H1 (cell line): ENCODE measurements at regions not wholly inside any gene's neighbourhood (a gene's known extent, or its start where the extent isn't known, plus 50 kb on each side); places are given as distances from the start of the nearest gene placed in this dataset.

Experiments used
- CTCF ChIA-PET: fragments of 300-600 bp; sonication (Branson Sonifier 250); formaldehyde crosslinking; loops from one replicate; lab custom pipeline; 2021; ENCODE audit not compliant: partially characterized antibody; lab: Charles Lee
- POLR2A ChIA-PET: fragments of 300-600 bp; sonication (Branson Sonifier 250); formaldehyde crosslinking; loops from one replicate; lab custom pipeline; 2021; ENCODE audit warnings: inconsistent platforms; ENCODE audit not compliant: partially characterized antibody; lab: Charles Lee
- DNase-seq, 2 experiments: peaks; one replicate each; pipeline versions ENCODE4 v3.0.0 to v3.0.0-alpha.2; 2010 to 2022; ENCODE audit warnings: low spot score in 2 of 2, low read depth in 1 of 2, mixed read lengths in 1 of 2
- FAIRE-seq: peaks from 2 replicates; lab custom pipeline; 2011; peaks lifted over from hg19 to GRCh38; lab: Jason Lieb, UNC
- H2AFZ ChIP-seq: 2 replicates; pipeline ENCODE4 v1.8.1; 2012; ENCODE audit warnings: low read length, inconsistent platforms
- H2AK5ac ChIP-seq: 2 replicates; pipeline ENCODE4 v1.6.1; 2013; ENCODE audit warnings: low read depth, low read length
- H2BK120ac ChIP-seq: replicated peaks from 2 replicates; pipeline ENCODE3; 2013; ENCODE audit warnings: low read depth, low read length, inconsistent platforms
- H2BK12ac ChIP-seq: 2 replicates; pipeline ENCODE4 v1.6.1; 2013; ENCODE audit warnings: low read depth, low read length
- H2BK15ac ChIP-seq: 2 replicates; pipeline ENCODE4 v1.6.1; 2013; ENCODE audit warnings: low read length
- H2BK20ac ChIP-seq: 2 replicates; pipeline ENCODE4 v1.6.1; 2013; ENCODE audit warnings: low read length
- H2BK5ac ChIP-seq: 2 replicates; pipeline ENCODE4 v1.6.1; 2013; ENCODE audit warnings: low read depth, low read length
- H3K14ac ChIP-seq: 2 replicates; pipeline ENCODE4 v1.6.1; 2013; ENCODE audit warnings: inconsistent platforms; ENCODE audit not compliant: insufficient read length
- H3K18ac ChIP-seq: 2 replicates; pipeline ENCODE4 v1.6.1; 2013; ENCODE audit warnings: low read length; ENCODE audit errors: extremely low read depth
- H3K23ac ChIP-seq: 2 replicates; pipeline ENCODE4 v1.6.1; 2013; ENCODE audit warnings: inconsistent platforms; ENCODE audit not compliant: insufficient read length
- H3K23me2 ChIP-seq: 2 replicates; pipeline ENCODE4 v1.6.1; 2013; ENCODE audit warnings: low read depth, low read length
- H3K27ac ChIP-seq: 2 replicates; pipeline ENCODE4 v1.6.1; 2011; ENCODE audit warnings: low read depth, low read length, inconsistent platforms
- H3K27me3 ChIP-seq, 4 experiments: replicated peaks in 1 of 4; 1 replicate in 1 of 4; 2 replicates in 3 of 4; pipeline versions ENCODE4 v1.6.1 to v1.8.1; 2011 to 2013; ENCODE audit warnings: low read length in 3 of 4, mild to moderate bottlenecking in 3 of 4, inconsistent platforms in 2 of 4, mixed read lengths in 2 of 4, moderate library complexity in 1 of 4; ENCODE audit not compliant: control insufficient read depth in 3 of 4, insufficient read depth in 3 of 4; ENCODE audit errors: extremely low read depth in 1 of 4
- H3K36me3 ChIP-seq, 4 experiments: 2 replicates each; pipeline versions ENCODE4 v1.6.1 to v1.8.1; 2011 to 2013; ENCODE audit warnings: mild to moderate bottlenecking in 4 of 4, low read length in 3 of 4, moderate library complexity in 2 of 4, control low read depth in 1 of 4, inconsistent platforms in 1 of 4; ENCODE audit not compliant: insufficient read depth in 4 of 4, control insufficient read depth in 2 of 4
- H3K4ac ChIP-seq: replicated peaks from 2 replicates; pipeline ENCODE3; 2013; ENCODE audit warnings: low read length, low read depth, mixed read lengths, inconsistent platforms; ENCODE audit not compliant: insufficient read length
- H3K4me1 ChIP-seq, 4 experiments: replicated peaks in 1 of 4; 1 replicate in 1 of 4; 2 replicates in 3 of 4; pipeline versions ENCODE4 v1.6.1 to v1.8.1; 2011 to 2013; ENCODE audit warnings: low read length in 3 of 4, inconsistent platforms in 2 of 4, mixed read lengths in 1 of 4; ENCODE audit not compliant: insufficient read depth in 4 of 4, control insufficient read depth in 3 of 4
- H3K4me2 ChIP-seq, 2 experiments: 2 replicates each; pipeline versions ENCODE4 v1.6.1 to v1.8.1; 2011 to 2013; ENCODE audit warnings: low read depth in 2 of 2, low read length in 2 of 2, control low read depth in 1 of 2, inconsistent platforms in 1 of 2, mild to moderate bottlenecking in 1 of 2; ENCODE audit not compliant: insufficient read depth in 1 of 2
- H3K4me3 ChIP-seq, 4 experiments: fragments of 200-600, 300-600 bp in 1 of 4; sonication (generic), shearing (Covaris generic), sonication (Bioruptor Twin) in 1 of 4; 2 replicates each; pipeline versions ENCODE4 v1.5.1 to v1.8.1; 2011 to 2016; ENCODE audit warnings: low read length in 4 of 4, low read depth in 3 of 4, control low read depth in 2 of 4, inconsistent platforms in 2 of 4, mild to moderate bottlenecking in 2 of 4, mixed read lengths in 1 of 4, moderate library complexity in 1 of 4; ENCODE audit not compliant: insufficient read depth in 2 of 4; ENCODE audit errors: extremely low read depth in 1 of 4
- H3K56ac ChIP-seq: replicated peaks from 2 replicates; pipeline ENCODE3; 2013; ENCODE audit warnings: low read depth, mild to moderate bottlenecking, mixed read lengths, low read length, inconsistent platforms; ENCODE audit not compliant: insufficient read length
- H3K79me1 ChIP-seq: 2 replicates; pipeline ENCODE4 v1.6.1; 2013; ENCODE audit warnings: low read depth, low read length, control low read depth
- H3K79me2 ChIP-seq, 2 experiments: 2 replicates each; pipeline versions ENCODE4 v1.6.1 to v1.8.1; 2012 to 2013; ENCODE audit warnings: low read length in 2 of 2, mild to moderate bottlenecking in 2 of 2, inconsistent platforms in 1 of 2; ENCODE audit not compliant: insufficient read depth in 2 of 2, control insufficient read depth in 1 of 2
- H3K9ac ChIP-seq, 4 experiments: replicated peaks in 1 of 4; 1 replicate in 1 of 4; 2 replicates in 3 of 4; pipeline versions ENCODE4 v1.6.1 to v1.8.1; 2011 to 2013; ENCODE audit warnings: low read depth in 3 of 4, low read length in 3 of 4, control low read depth in 2 of 4, mild to moderate bottlenecking in 2 of 4, moderate library complexity in 2 of 4, inconsistent platforms in 1 of 4; ENCODE audit errors: extremely low read depth in 1 of 4
- H3K9me3 ChIP-seq, 2 experiments: 2 replicates each; pipeline versions ENCODE4 v1.6.1 to v1.8.1; 2012 to 2013; ENCODE audit warnings: mild to moderate bottlenecking in 2 of 2, moderate library complexity in 2 of 2, control low read depth in 1 of 2, inconsistent platforms in 1 of 2, low read depth in 1 of 2, low read length in 1 of 2, mixed read lengths in 1 of 2; ENCODE audit not compliant: insufficient read depth in 2 of 2
- H4K20me1 ChIP-seq, 2 experiments: replicated peaks in 1 of 2; 2 replicates each; pipeline versions ENCODE3 to v1.8.1; 2011 to 2013; ENCODE audit warnings: inconsistent platforms in 2 of 2, low read length in 2 of 2, mild to moderate bottlenecking in 1 of 2; ENCODE audit not compliant: insufficient read depth in 2 of 2, control insufficient read depth in 1 of 2
- H4K5ac ChIP-seq: 2 replicates; pipeline ENCODE4 v1.6.1; 2013; ENCODE audit warnings: low read length, low read depth, mixed read lengths, inconsistent platforms; ENCODE audit not compliant: insufficient read length
- H4K8ac ChIP-seq: 2 replicates; pipeline ENCODE4 v1.8.0; 2013; ENCODE audit warnings: mild to moderate bottlenecking, moderate library complexity, low read length, inconsistent platforms; ENCODE audit not compliant: insufficient read depth; ENCODE audit errors: extremely low read depth
- H4K91ac ChIP-seq: replicated peaks from 2 replicates; pipeline ENCODE3; 2013; ENCODE audit warnings: low read length, mixed read lengths, inconsistent platforms; ENCODE audit not compliant: insufficient read length
- WGBS, 2 experiments: shearing (Covaris generic) in 1 of 2; methylation state at CpG; one replicate each; pipeline versions ENCODE4 v1.1.6 to v1.1.7; 2013 to 2015; ENCODE audit warnings: low lambda C conversion rate in 2 of 2, mixed read lengths in 2 of 2, inconsistent platforms in 1 of 2, low coverage in 1 of 2, missing lambda C conversion rate in 1 of 2; ENCODE audit not compliant: insufficient replicate concordance in 2 of 2, insufficient coverage in 1 of 2, insufficient read length in 1 of 2; ENCODE audit errors: extremely low coverage in 1 of 2, missing lambda C conversion rate in 1 of 2; 5-methylcytosine and 5-hydroxymethylcytosine counted together

DNA sequence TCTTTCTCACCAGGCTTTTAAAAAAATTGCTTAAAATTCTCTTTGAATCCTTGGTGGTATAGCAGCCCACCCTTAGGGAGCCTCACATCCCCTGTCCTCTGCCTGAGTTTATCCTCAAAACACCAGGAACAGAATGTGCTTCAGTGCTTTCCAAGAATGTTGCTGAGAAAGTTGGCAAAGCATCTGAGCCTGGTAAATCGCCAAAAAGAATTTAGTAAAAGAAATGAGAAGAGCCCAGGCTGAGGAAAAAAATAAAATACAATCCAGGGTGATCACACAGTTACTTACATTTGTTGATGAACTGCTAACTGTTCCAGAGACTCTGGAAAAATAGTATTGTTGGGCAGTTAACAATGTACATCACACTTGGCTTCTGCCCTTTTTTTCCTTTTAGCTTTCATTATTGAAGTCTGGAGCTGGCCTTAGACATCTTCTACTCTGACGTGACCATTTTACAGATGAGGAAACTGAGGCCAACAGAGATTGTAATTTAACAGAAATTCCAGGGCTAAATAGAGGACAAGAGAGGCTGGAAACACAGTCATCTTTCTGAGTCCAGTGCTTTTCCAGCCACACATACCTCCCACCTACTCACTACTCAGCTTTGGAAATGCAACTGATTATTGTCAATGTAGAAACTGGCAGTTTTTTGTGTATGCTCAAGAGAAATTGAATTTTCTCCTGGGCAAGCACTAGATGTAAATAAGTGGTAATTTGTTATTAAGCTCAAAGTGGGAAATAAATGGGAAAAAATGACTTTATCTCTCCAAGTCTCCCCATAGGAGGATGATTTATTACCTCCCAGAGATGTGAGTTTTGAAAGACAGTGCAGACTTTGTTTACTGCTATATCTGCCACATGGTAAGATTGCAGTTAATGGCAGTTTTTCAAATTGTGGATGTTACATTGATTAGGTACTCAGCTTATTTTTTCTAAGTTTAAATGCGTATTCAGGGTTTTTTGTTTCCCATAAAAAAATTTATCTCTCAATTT, 86.7 kb upstream of the ALDH1A1 start:
- H3K36me3 ChIP-seq, result no peaks in the 10 kb centered on the region
- H3K23ac ChIP-seq, result no peak overlapping the region
- DNase-seq (no peak), FAIRE-seq (no peak)
- peaks cover 0 to 2% (median 1%) of the 10 kb centered on the region in 4 experiments; a peak in 1 of 7 replicates for H3K4me1 ChIP-seq
- no peak overlapping the region for H3K56ac ChIP-seq
- no peak overlapping the region for H4K5ac ChIP-seq
- no peaks in the 10 kb centered on the region for H3K27me3 ChIP-seq
- no peaks in the 10 kb centered on the region for H3K23me2 ChIP-seq
- no peak overlapping the region for H4K8ac ChIP-seq
- no peak overlapping the region for H2BK15ac ChIP-seq
- peak overlapping the region; percentile 86; the same call in 1 of the 2 replicates for H2AFZ ChIP-seq
- no peak overlapping the region for H3K4me2 ChIP-seq
- H2BK5ac ChIP-seq, result no peak overlapping the region
- H3K14ac ChIP-seq, result no peak overlapping the region
- no peak overlapping the region for H2BK20ac ChIP-seq
- no peak overlapping the region for H4K91ac ChIP-seq
- no peak overlapping the region for H2BK12ac ChIP-seq
- POLR2A ChIA-PET, result no interaction called here
- H4K20me1 ChIP-seq, result no peaks in the 10 kb centered on the region
- no peaks in the 10 kb centered on the region for H3K79me2 ChIP-seq
- no peak overlapping the region for H2AK5ac ChIP-seq
- H3K79me1 ChIP-seq, result no peaks in the 10 kb centered on the region
- no peak overlapping the region for H3K4ac ChIP-seq
- H3K18ac ChIP-seq, result no peak overlapping the region
- H2BK120ac ChIP-seq, result no peak overlapping the region
- CTCF ChIA-PET, result interaction anchor here (0.9 to 3.7 kb wide), 3 partner anchors 17 to 183 kb away, joined by 3 to 17 read pairs (median 4); no protein-coding TSS in a partner anchor
- 90% methylated on average over 3 of the region's 3 CpGs; no CpG with 5 or more reads in 1 of the 2 experiments for WGBS, 2 experiments
- H3K9me3 ChIP-seq, result no peaks in the 10 kb centered on the region
- H3K9ac ChIP-seq, result no peak overlapping the region
- no peak overlapping the region for H3K27ac ChIP-seq
- no peak overlapping the region for H3K4me3 ChIP-seq
